ENCODE measurements at regions not wholly inside any gene's neighbourhood (a gene's known extent, or its start where the extent isn't known, plus 50 kb on each side); places are given as distances from the start of the nearest gene placed in this dataset.

DNA sequence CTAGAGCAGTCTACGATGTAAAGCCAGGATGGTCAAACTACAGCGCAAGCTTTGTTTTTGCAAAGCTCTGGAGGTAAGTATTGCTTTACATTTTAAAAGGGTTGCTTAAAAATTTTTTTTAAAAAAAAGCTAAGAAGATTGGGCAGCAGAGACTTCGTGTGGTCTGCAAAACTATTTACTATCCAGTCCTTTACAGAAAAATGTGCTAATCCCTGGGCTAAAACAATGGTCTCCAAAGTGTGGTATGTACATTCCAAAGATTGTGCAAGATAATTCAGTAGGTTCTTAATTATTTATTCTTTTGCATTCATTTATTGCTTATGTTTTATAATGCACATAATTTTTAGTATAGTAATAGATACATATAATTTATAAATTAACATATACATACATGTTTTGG is 113.2 kb downstream of the MFAP3L start:
- Histone ChIP-seq H3K27me3 (no peaks in the 10 kb centered on the region), H3K4me3 (no peak overlapping the region), H3K36me3 (no peaks in the 10 kb centered on the region), H3K4me1 (no peaks in the 10 kb centered on the region), H3K9me3 (peaks cover 0 to 18% (median 0%) of the 10 kb centered on the region in 3 donors), H3K27ac (no peak overlapping the region)
- no peak for TF ChIP-seq CTCF (IDR thresholded peaks at IDR 0.05)
- no peak for TF ChIP-seq POLR2AphosphoS5 (IDR thresholded peaks at IDR 0.05)
- no peak for TF ChIP-seq POLR2A (IDR thresholded peaks at IDR 0.05)
- TF ChIP-seq EP300 (IDR thresholded peaks at IDR 0.05): no peak
- ATAC-seq: no peak
- WGBS, 2 donors (ENCODE audit: low coverage in 1 of 2): 70 to 77% methylated on average over 1 to 3 of the region's 3 CpGs

GRCh38 chr4:169909897-169910296 is 116.3 kb downstream of the MFAP3L start:
- H3K27ac ChIP-seq: no peak overlapping the region
- H3K36me3 ChIP-seq: no peaks in the 10 kb centered on the region
- H3K27me3 ChIP-seq: no peaks in the 10 kb centered on the region
- no peak overlapping the region for H3K4me3 ChIP-seq
- H3K4me1 ChIP-seq: no peaks in the 10 kb centered on the region
- no peak for ATAC-seq
- 58 to 73% methylated on average over 2 of the region's 2 CpGs for WGBS, 2 donors (ENCODE audit: low coverage in 1 of 2)
- no peaks in the 10 kb centered on the region for H3K9me3 ChIP-seq
- no peak for TF ChIP-seq POLR2AphosphoS5 (IDR thresholded peaks at IDR 0.05)

DNA sequence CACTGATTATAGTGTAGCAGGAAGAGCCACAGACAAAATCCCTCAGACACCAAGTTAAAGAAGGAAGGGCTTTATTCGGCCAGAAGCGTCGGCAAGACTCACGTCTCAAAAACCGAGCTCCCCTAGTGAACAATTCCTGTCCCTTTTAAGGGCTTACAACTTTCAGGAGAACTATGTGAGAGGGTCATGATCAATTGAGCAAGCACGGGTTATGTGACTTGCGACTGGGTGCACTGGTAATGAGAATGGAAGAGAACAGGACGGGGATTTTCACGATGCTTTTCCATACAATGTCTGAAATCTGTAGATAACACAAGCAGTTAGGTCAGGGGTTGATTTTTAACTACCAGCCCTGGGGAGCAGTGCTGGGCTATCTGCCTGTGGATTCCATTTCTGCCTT is 116.7 kb downstream of the MFAP3L start:
- Histone ChIP-seq H3K27ac (no peak overlapping the region), H3K9me3 (no peaks in the 10 kb centered on the region), H3K4me3 (no peak overlapping the region), H3K27me3 (no peaks in the 10 kb centered on the region), H3K4me1 (no peaks in the 10 kb centered on the region), H3K36me3 (no peaks in the 10 kb centered on the region)
- TF ChIP-seq POLR2AphosphoS5 (IDR thresholded peaks at IDR 0.05) (no peak), EP300 (IDR thresholded peaks at IDR 0.05) (no peak), POLR2A (IDR thresholded peaks at IDR 0.05) (no peak), CTCF (IDR thresholded peaks at IDR 0.05) (no peak)
- no peak for ATAC-seq
- 83 to 92% methylated on average over 4 to 9 of the region's 9 CpGs for WGBS, 2 donors (ENCODE audit: low coverage in 1 of 2)

GRCh38 chr4:169907705-169908104 is 118.5 kb downstream of the MFAP3L start:
- Histone ChIP-seq H3K4me3 (no peak overlapping the region), H3K4me1 (no peaks in the 10 kb centered on the region), H3K27ac (no peak overlapping the region), H3K36me3 (no peaks in the 10 kb centered on the region), H3K9me3 (no peaks in the 10 kb centered on the region), H3K27me3 (peaks cover 5% of the 10 kb centered on the region)
- TF ChIP-seq POLR2A (IDR thresholded peaks at IDR 0.05) (no peak), EP300 (IDR thresholded peaks at IDR 0.05) (no peak), POLR2AphosphoS5 (IDR thresholded peaks at IDR 0.05) (no peak), CTCF (IDR thresholded peaks at IDR 0.05) (no peak)
- 100% methylated on average over 1 of the region's 1 CpG; no CpG with 5 or more reads in 1 of the 2 donors for WGBS, 2 donors (ENCODE audit: low coverage in 1 of 2)
- no peak for ATAC-seq

- TF ChIP-seq CTCF (IDR thresholded peaks at IDR 0.05): no peak
- TF ChIP-seq EP300 (IDR thresholded peaks at IDR 0.05): no peak
- no peak for TF ChIP-seq POLR2AphosphoS5 (IDR thresholded peaks at IDR 0.05)
- no peak for TF ChIP-seq POLR2A (IDR thresholded peaks at IDR 0.05)
- Histone ChIP-seq H3K27ac (no peak overlapping the region), H3K4me1 (no peaks in the 10 kb centered on the region), H3K9me3 (no peaks in the 10 kb centered on the region), H3K27me3 (peaks cover 8% of the 10 kb centered on the region), H3K36me3 (no peaks in the 10 kb centered on the region), H3K4me3 (no peak overlapping the region)
- no peak for ATAC-seq
- WGBS, 2 donors (ENCODE audit: low coverage in 1 of 2): 63% methylated on average over 1 of the region's 1 CpG; no CpG with 5 or more reads in 1 of the 2 donors
Measured at GRCh38 chr4:169906821-169907220, 119.4 kb downstream of the MFAP3L start.

All from gastroesophageal sphincter (tissue), 4 donors.